HG03469 (cell line): ENCODE measurements at regions not wholly inside any gene's neighbourhood (a gene's known extent, or its start where the extent isn't known, plus 50 kb on each side); places are given as distances from the start of the nearest gene placed in this dataset.

ENCODE experiments used
- ATAC-seq: cut with Tn5 transposase; IDR thresholded peaks from one replicate; pipeline ENCODE4 v1.9.1; 2021; ENCODE audit warnings: mild to moderate bottlenecking, moderate library complexity, moderate number of reproducible peaks; ENCODE audit not compliant: unreplicated experiment

- ATAC-seq, result no peak
Measured at GRCh38 chr5:97834561-97834960, 651.5 kb upstream of the RIOK2 start.

- no peak for ATAC-seq
Measured at GRCh38 chr5:97835112-97835511, 652.1 kb upstream of the RIOK2 start.

GRCh38 chr5:97836816-97837215 lies 653.8 kb upstream of the RIOK2 start:
- ATAC-seq, result no peak

GRCh38 chr5:97838214-97838613 lies 655.2 kb upstream of the RIOK2 start:
- ATAC-seq, result peak; percentile 94

GRCh38 chr5:97839341-97840086 lies 656.5 kb upstream of the RIOK2 start:
- no peak for ATAC-seq

GRCh38 chr5:97840643-97841042 lies 657.6 kb upstream of the RIOK2 start:
- ATAC-seq, result no peak

GRCh38 chr5:97842687-97843086 lies 659.6 kb upstream of the RIOK2 start:
- no peak for ATAC-seq

- no peak for ATAC-seq
Measured at GRCh38 chr5:97844797-97845196, 661.8 kb upstream of the RIOK2 start.

- ATAC-seq, result no peak
Measured at GRCh38 chr5:97846643-97847042, 663.6 kb upstream of the RIOK2 start.

- no peak for ATAC-seq
Measured at GRCh38 chr5:97847920-97848631, 665.0 kb upstream of the RIOK2 start.

- no peak for ATAC-seq
Measured at GRCh38 chr5:97851036-97851435, 668.0 kb upstream of the RIOK2 start.

- ATAC-seq, result no peak
Measured at GRCh38 chr5:97854871-97855762, 672.1 kb upstream of the RIOK2 start.

GRCh38 chr5:97874491-97874890 lies 691.4 kb upstream of the RIOK2 start:
- no peak for ATAC-seq

GRCh38 chr5:97876272-97876671 lies 693.2 kb upstream of the RIOK2 start:
- no peak for ATAC-seq

GRCh38 chr5:97877588-97877987 lies 694.5 kb upstream of the RIOK2 start:
- no peak for ATAC-seq

- peak; percentile 93 for ATAC-seq
Measured at GRCh38 chr5:97888439-97888838, 705.4 kb upstream of the RIOK2 start.

GRCh38 chr5:97891971-97892370 lies 708.9 kb upstream of the RIOK2 start:
- ATAC-seq, result no peak

GRCh38 chr5:97903742-97904141 lies 720.7 kb upstream of the RIOK2 start:
- no peak for ATAC-seq

GRCh38 chr5:97906135-97906534 lies 723.1 kb upstream of the RIOK2 start:
- no peak for ATAC-seq

- ATAC-seq, result no peak
Measured at GRCh38 chr5:97907646-97908400, 724.8 kb upstream of the RIOK2 start.

- ATAC-seq, result no peak
Measured at GRCh38 chr5:97909541-97909940, 726.5 kb upstream of the RIOK2 start.
